Esophagus muscularis mucosa (tissue), 4 donors: ENCODE measurements at regions not wholly inside any gene's neighbourhood (a gene's known extent, or its start where the extent isn't known, plus 50 kb on each side); places are given as distances from the start of the nearest gene placed in this dataset.

ENCODE experiments used
- CTCF ChIP-seq, 3 experiments: fragments of 200-600 bp in 2 of 3; fragments of 450-650 bp in 1 of 3; sonication (generic) in 2 of 3; IDR thresholded peaks; one replicate each; pipeline ENCODE4 v1.5.1; 2017 to 2019; ENCODE audit warnings: antibody characterized with exemption in 3 of 3, mild to moderate bottlenecking in 2 of 3, moderate library complexity in 1 of 3
- EP300 ChIP-seq: sonication (generic); formaldehyde crosslinking; IDR thresholded peaks from one replicate; pipeline ENCODE4 v1.6.1; 2017; ENCODE audit warnings: antibody characterized with exemption
- POLR2A ChIP-seq: fragments of 450-650 bp; IDR thresholded peaks from one replicate; pipeline ENCODE4 v1.6.1; 2017; ENCODE audit warnings: antibody characterized with exemption, moderate library complexity, mild to moderate bottlenecking, low read depth
- POLR2AphosphoS5 ChIP-seq, 2 donors: sonication (generic); formaldehyde crosslinking; IDR thresholded peaks; one replicate each; pipeline ENCODE4 v1.6.1; 2017; ENCODE audit warnings: antibody characterized with exemption in 2 of 2

- TF ChIP-seq POLR2A (no peak), CTCF (IDR thresholded peaks at IDR 0.05) (no peak), POLR2AphosphoS5 (IDR thresholded peaks at IDR 0.05) (no peak), EP300 (no peak)
Observed at GRCh38 chr4:3858765-3859388, 92.7 kb downstream of the ADRA2C start.
